GM12878 (cell line): ENCODE measurements at regions not wholly inside any gene's neighbourhood (a gene's known extent, or its start where the extent isn't known, plus 50 kb on each side); places are given as distances from the start of the nearest gene placed in this dataset.

Experiments
- ATAC-seq: fragments of 200-7000 bp; cut with Tn5 transposase; 3 replicates; pipeline ENCODE4 v1.9.1; 2020; ENCODE audit warnings: mild to moderate bottlenecking, moderate library complexity
- BruUV-seq: library from RNA; stranded (reverse); fragments of 400-500 nt; replicated peaks from 2 replicates; lab custom pipeline; 2021; lab: Mats Ljungman, UMichigan
- CTCF ChIA-PET: fragments of 300-600 bp; sonication (Branson Sonifier 250); formaldehyde crosslinking; extraction: SDS; loops from one replicate; lab custom pipeline; 2021; ENCODE audit warnings: inconsistent platforms; lab: Yijun Ruan, JAX
- POLR2A ChIA-PET: fragments of 350-600 bp; formaldehyde crosslinking; extraction: SDS; loops from one replicate; lab custom pipeline; 2021; ENCODE audit warnings: inconsistent platforms; lab: Charles Lee
- RAD21 ChIA-PET: fragments of 300-600 bp; sonication (Branson Sonifier 250); formaldehyde crosslinking; loops from one replicate; lab custom pipeline; 2023; ENCODE audit warnings: antibody characterized with exemption; ENCODE audit not compliant: unreplicated experiment; lab: Charles Lee
- SMC1A ChIA-PET: fragments of 300-600 bp; sonication (Branson Sonifier 250); formaldehyde crosslinking; loops from one replicate; lab custom pipeline; 2023; ENCODE audit not compliant: unreplicated experiment, uncharacterized antibody; lab: Charles Lee
- DNase-seq: peaks from one replicate; pipeline ENCODE4 v3.0.0-alpha.2; 2011; ENCODE audit warnings: low read depth, low spot score
- FAIRE-seq: peaks from 3 replicates; lab custom pipeline; 2011; peaks lifted over from hg19 to GRCh38; lab: Jason Lieb, UNC
- H2AFZ ChIP-seq: 2 replicates; pipeline ENCODE4 v1.6.0; 2011; ENCODE audit warnings: low read depth, low read length, control low read depth; ENCODE audit not compliant: control insufficient read depth
- H3K27ac ChIP-seq: 2 replicates; pipeline ENCODE4 v1.5.1; 2011; ENCODE audit warnings: control low read depth; ENCODE audit not compliant: control insufficient read depth, insufficient read depth
- H3K27me3 ChIP-seq, 2 experiments: replicated peaks in 1 of 2; 2 replicates each; pipeline versions ENCODE4 v1.6.0 to v1.6.1; 2011; ENCODE audit warnings: low read length in 1 of 2; ENCODE audit not compliant: control insufficient read depth in 2 of 2, insufficient read depth in 2 of 2
- H3K36me3 ChIP-seq, 2 experiments: 2 replicates each; pipeline ENCODE4 v1.5.1; 2011; ENCODE audit warnings: low read length in 1 of 2; ENCODE audit not compliant: control insufficient read depth in 2 of 2, insufficient read depth in 2 of 2
- H3K4me1 ChIP-seq: 2 replicates; pipeline ENCODE4 v1.6.1; 2011; ENCODE audit warnings: mild to moderate bottlenecking, low read length, moderate library complexity, mixed read lengths; ENCODE audit not compliant: control insufficient read depth, insufficient read depth
- H3K4me2 ChIP-seq: 2 replicates; pipeline ENCODE4 v1.6.0; 2011; ENCODE audit warnings: control low read depth; ENCODE audit not compliant: control insufficient read depth, insufficient read depth
- H3K4me3 ChIP-seq: fragments of 200-600 bp; sonication (generic); 2 replicates; pipeline ENCODE4 v1.5.1; 2016
- H3K79me2 ChIP-seq: 2 replicates; pipeline ENCODE4 v1.6.0; 2011; ENCODE audit warnings: low read length; ENCODE audit not compliant: control insufficient read depth, insufficient read depth
- H3K9ac ChIP-seq: 2 replicates; pipeline ENCODE4 v1.8.0; 2011; ENCODE audit warnings: low read length, control low read depth, mixed read lengths; ENCODE audit not compliant: control insufficient read depth, insufficient read depth
- H3K9me3 ChIP-seq: replicated peaks from 3 replicates; pipeline ENCODE4 v1.5.1; 2011; ENCODE audit warnings: mild to moderate bottlenecking, low read length; ENCODE audit not compliant: control insufficient read depth, insufficient read depth
- H4K20me1 ChIP-seq: 2 replicates; pipeline ENCODE4 v1.6.0; 2011; ENCODE audit not compliant: control insufficient read depth, insufficient read depth
- FOXK2 ChIP-seq: fragments of 450-650 bp; IDR thresholded peaks from 2 replicates; pipeline ENCODE4 v1.6.1; 2017; ENCODE audit warnings: mild to moderate bottlenecking, moderate library complexity
- HDAC6 ChIP-seq: fragments of 200-600 bp; sonication (generic); IDR thresholded peaks from one replicate; pipeline ENCODE4 v1.8.0; 2017; ENCODE audit warnings: antibody characterized with exemption; ENCODE audit not compliant: unreplicated experiment
- KLF5 ChIP-seq: fragments of 450-650 bp; IDR thresholded peaks from 2 replicates; pipeline ENCODE4 v1.6.1; 2014; ENCODE audit warnings: mild to moderate bottlenecking; ENCODE audit not compliant: partially characterized antibody
- NFYA ChIP-seq: IDR thresholded peaks from 2 replicates; pipeline ENCODE4 v1.6.1; 2011; ENCODE audit warnings: low read depth, mild to moderate bottlenecking, low read length, improper control_type of control experiment, borderline replicate concordance
- RAD21 ChIP-seq: IDR thresholded peaks from 2 replicates; pipeline ENCODE4 v1.6.1; 2011; ENCODE audit warnings: mild to moderate bottlenecking, low read depth, low read length, moderate library complexity; ENCODE audit not compliant: insufficient read depth
- RCOR1 ChIP-seq: conservative IDR thresholded peaks from 2 replicates; pipeline ENCODE4 v1.6.1; 2012; ENCODE audit warnings: low read depth, low read length, improper control_type of control experiment
- RELA ChIP-seq: fragments of 450-650 bp; IDR thresholded peaks from 2 replicates; pipeline ENCODE4 v1.8.0; 2014; ENCODE audit warnings: borderline replicate concordance; ENCODE audit not compliant: partially characterized antibody
- TAF1 ChIP-seq: IDR thresholded peaks from 2 replicates; pipeline ENCODE4 v1.6.1; 2011; ENCODE audit warnings: mild to moderate bottlenecking, low read depth, low read length, borderline replicate concordance
- TARDBP ChIP-seq: IDR thresholded peaks from 2 replicates; pipeline ENCODE4 v1.6.1; 2016; ENCODE audit warnings: borderline replicate concordance
- ZBED1 ChIP-seq: IDR thresholded peaks from 2 replicates; pipeline ENCODE4 v1.6.1; 2016; ENCODE audit warnings: borderline replicate concordance
- WGBS: methylation state at CpG from one replicate; pipeline ENCODE4 v1.1.6; 2016; ENCODE audit warnings: low lambda C conversion rate; ENCODE audit not compliant: insufficient replicate concordance, insufficient coverage; ENCODE audit errors: missing lambda C conversion rate; 5-methylcytosine and 5-hydroxymethylcytosine counted together
- in situ Hi-C: fragments of 300-500 bp; cut with MboI; formaldehyde crosslinking; loops from 9 replicates; pipeline ENCODE4 v1.14.3; 2018; ENCODE audit warnings: mixed read lengths
- intact Hi-C: fragments of 100-400 bp; cut with micrococcal nuclease; formaldehyde crosslinking; loops from one replicate; pipeline ENCODE4 v1.14.2; 2022; ENCODE audit not compliant: unreplicated experiment
- TF ChIP-seq, protein P1 (sequence below): fragments of 450-650 bp; IDR thresholded peaks from 2 replicates; pipeline ENCODE4 v1.6.1; 2018; ENCODE audit warnings: borderline replicate concordance, mild to moderate bottlenecking; ENCODE audit not compliant: partially characterized antibody
- TF ChIP-seq, protein P2 (sequence below): IDR thresholded peaks from 2 replicates; pipeline ENCODE4 v1.6.1; 2011; ENCODE audit warnings: low read depth, mild to moderate bottlenecking, low read length, moderate library complexity, borderline replicate concordance; ENCODE audit errors: extremely low read depth
- TF ChIP-seq, protein P3 (sequence below): fragments of 150-350 bp; IDR thresholded peaks from 2 replicates; pipeline ENCODE4 v1.6.1; 2016; ENCODE audit warnings: low read depth, low read length

DNA sequence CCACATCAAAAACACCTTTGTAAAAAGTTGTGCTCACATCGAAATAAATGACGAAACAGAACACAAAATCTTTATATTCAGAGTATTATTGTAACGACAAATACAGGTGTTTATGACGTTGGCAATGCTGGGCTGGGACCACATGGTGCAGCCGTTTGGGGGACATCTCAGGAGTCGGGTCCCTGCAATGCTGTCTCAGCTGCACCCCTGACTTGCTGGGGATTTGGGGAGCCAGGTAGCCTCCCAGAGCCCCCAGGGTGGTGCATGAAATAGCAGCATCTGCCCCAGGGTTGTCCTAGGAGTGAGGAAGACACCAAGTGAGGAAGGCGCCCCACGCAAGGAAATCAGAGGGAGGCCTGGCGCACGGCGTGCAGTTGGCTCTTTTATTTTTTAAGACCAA is 1526.8 kb downstream of the BRD1 start:
- CTCF ChIA-PET = no interaction called here
- H3K27me3 ChIP-seq = no peaks in the 10 kb centered on the region
- DNase-seq = no peak
- SMC1A ChIA-PET = no interaction called here
- WGBS = 48% methylated on average over 11 of the region's 11 CpGs
- H3K4me1 ChIP-seq = no peaks in the 10 kb centered on the region
- H3K36me3 ChIP-seq = no peaks in the 10 kb centered on the region
- H4K20me1 ChIP-seq = no peaks in the 10 kb centered on the region
- H3K9ac ChIP-seq = no peak overlapping the region
- TF ChIP-seq, protein P1, sequence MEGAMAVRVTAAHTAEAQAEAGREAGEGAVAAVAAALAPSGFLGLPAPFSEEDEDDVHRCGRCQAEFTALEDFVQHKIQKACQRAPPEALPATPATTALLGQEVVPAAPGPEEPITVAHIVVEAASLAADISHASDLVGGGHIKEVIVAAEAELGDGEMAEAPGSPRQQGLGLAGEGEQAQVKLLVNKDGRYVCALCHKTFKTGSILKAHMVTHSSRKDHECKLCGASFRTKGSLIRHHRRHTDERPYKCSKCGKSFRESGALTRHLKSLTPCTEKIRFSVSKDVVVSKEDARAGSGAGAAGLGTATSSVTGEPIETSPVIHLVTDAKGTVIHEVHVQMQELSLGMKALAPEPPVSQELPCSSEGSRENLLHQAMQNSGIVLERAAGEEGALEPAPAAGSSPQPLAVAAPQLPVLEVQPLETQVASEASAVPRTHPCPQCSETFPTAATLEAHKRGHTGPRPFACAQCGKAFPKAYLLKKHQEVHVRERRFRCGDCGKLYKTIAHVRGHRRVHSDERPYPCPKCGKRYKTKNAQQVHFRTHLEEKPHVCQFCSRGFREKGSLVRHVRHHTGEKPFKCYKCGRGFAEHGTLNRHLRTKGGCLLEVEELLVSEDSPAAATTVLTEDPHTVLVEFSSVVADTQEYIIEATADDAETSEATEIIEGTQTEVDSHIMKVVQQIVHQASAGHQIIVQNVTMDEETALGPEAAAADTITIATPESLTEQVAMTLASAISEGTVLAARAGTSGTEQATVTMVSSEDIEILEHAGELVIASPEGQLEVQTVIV = no peak
- no peak for TF ChIP-seq RCOR1
- H3K27ac ChIP-seq = no peak overlapping the region
- no peak overlapping the region for H3K4me2 ChIP-seq
- H3K4me3 ChIP-seq = no peak overlapping the region
- H3K9me3 ChIP-seq = no peaks in the 10 kb centered on the region; the same call in 2 of the 3 replicates
- in situ Hi-C loops = no loop called here
- H2AFZ ChIP-seq = no peak overlapping the region
- POLR2A ChIA-PET = no interaction called here
- BruUV-seq = no TSS peak
- intact Hi-C loops = no loop called here
- H3K79me2 ChIP-seq = no peaks in the 10 kb centered on the region
- FAIRE-seq = no peak
- no peak for ATAC-seq
- RAD21 ChIA-PET = no interaction called here

DNA sequence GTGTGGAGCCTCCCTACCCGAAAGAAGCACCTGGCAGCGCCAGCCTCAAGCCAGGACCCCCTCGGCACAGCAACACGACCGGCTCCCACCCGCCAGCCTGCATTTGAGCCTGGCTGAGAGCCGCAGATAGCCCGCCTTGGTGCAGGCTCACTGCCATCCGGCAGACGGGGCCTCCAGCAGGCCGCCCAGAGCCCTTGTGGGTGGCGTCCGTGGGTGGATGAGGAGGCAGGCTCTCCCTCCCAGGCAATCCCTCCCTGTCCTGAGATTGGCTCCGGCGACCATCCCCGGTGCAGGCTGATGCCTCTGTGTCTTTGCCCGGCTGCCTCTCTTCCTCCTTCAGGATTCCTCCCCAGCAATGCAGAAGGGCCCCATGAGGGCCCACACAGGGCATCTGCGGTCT is 1527.9 kb downstream of the BRD1 start:
- H3K9ac ChIP-seq = no peak overlapping the region
- ATAC-seq (no peak), DNase-seq (no peak), FAIRE-seq (no peak)
- ChIA-PET RAD21 (no interaction called here), POLR2A (no interaction called here), CTCF (no interaction called here), SMC1A (no interaction called here)
- no peaks in the 10 kb centered on the region for H3K79me2 ChIP-seq
- no peaks in the 10 kb centered on the region for H3K36me3 ChIP-seq
- intact Hi-C loops (no loop called here), in situ Hi-C loops (no loop called here)
- H4K20me1 ChIP-seq = no peaks in the 10 kb centered on the region
- H3K4me3 ChIP-seq = no peak overlapping the region
- WGBS = 49% methylated on average over 16 of the region's 18 CpGs
- no peaks in the 10 kb centered on the region for H3K4me1 ChIP-seq
- no TSS peak for BruUV-seq
- H3K27me3 ChIP-seq = no peaks in the 10 kb centered on the region
- H3K9me3 ChIP-seq = no peaks in the 10 kb centered on the region; the same call in 2 of the 3 replicates
- no peak overlapping the region for H3K4me2 ChIP-seq
- H2AFZ ChIP-seq = no peak overlapping the region
- no peak overlapping the region for H3K27ac ChIP-seq
- TF ChIP-seq TAF1 (no peak), ZBED1 (no peak), HDAC6 (no peak), NFYA (no peak), TARDBP (no peak), KLF5 (no peak), FOXK2 (no peak), RAD21 (no peak), RELA (no peak)
- TF ChIP-seq, protein P2, sequence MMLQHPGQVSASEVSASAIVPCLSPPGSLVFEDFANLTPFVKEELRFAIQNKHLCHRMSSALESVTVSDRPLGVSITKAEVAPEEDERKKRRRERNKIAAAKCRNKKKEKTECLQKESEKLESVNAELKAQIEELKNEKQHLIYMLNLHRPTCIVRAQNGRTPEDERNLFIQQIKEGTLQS = no peak
- TF ChIP-seq, protein P3, sequence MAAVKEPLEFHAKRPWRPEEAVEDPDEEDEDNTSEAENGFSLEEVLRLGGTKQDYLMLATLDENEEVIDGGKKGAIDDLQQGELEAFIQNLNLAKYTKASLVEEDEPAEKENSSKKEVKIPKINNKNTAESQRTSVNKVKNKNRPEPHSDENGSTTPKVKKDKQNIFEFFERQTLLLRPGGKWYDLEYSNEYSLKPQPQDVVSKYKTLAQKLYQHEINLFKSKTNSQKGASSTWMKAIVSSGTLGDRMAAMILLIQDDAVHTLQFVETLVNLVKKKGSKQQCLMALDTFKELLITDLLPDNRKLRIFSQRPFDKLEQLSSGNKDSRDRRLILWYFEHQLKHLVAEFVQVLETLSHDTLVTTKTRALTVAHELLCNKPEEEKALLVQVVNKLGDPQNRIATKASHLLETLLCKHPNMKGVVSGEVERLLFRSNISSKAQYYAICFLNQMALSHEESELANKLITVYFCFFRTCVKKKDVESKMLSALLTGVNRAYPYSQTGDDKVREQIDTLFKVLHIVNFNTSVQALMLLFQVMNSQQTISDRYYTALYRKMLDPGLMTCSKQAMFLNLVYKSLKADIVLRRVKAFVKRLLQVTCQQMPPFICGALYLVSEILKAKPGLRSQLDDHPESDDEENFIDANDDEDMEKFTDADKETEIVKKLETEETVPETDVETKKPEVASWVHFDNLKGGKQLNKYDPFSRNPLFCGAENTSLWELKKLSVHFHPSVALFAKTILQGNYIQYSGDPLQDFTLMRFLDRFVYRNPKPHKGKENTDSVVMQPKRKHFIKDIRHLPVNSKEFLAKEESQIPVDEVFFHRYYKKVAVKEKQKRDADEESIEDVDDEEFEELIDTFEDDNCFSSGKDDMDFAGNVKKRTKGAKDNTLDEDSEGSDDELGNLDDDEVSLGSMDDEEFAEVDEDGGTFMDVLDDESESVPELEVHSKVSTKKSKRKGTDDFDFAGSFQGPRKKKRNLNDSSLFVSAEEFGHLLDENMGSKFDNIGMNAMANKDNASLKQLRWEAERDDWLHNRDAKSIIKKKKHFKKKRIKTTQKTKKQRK = no peak
